Fibroblast of the aortic adventitia (primary cell): ENCODE measurements at regions not wholly inside any gene's neighbourhood (a gene's known extent, or its start where the extent isn't known, plus 50 kb on each side); places are given as distances from the start of the nearest gene placed in this dataset.
"Not testable (repeated sequence)": the region's sequence is repeated elsewhere in the genome, so short reads cannot be mapped to it uniquely, and the experiment has no call there.

Experiments used
- DNase-seq: peaks from one replicate; pipeline ENCODE4 v3.0.0-alpha.2; 2010; ENCODE audit warnings: low read depth
- H3K4me3 ChIP-seq: 2 replicates; pipeline ENCODE4 v1.5.1; 2011; ENCODE audit warnings: low read depth, mild to moderate bottlenecking, control low read depth, low read length, moderate library complexity
- CTCF ChIP-seq: IDR thresholded peaks from 2 replicates; pipeline ENCODE4 v1.5.1; 2011; ENCODE audit warnings: mild to moderate bottlenecking, low read length, control low read depth, inconsistent platforms; ENCODE audit not compliant: insufficient read depth

- TF ChIP-seq CTCF, result no peak
- no peak overlapping the region for H3K4me3 ChIP-seq
- DNase-seq, result no peak
These were observed 1067.7 kb downstream of the PCDH9 start for GRCh38 chr13:66162470-66162869.

GRCh38 chr13:66159511-66159910, 1070.6 kb downstream of the PCDH9 start:
- TF ChIP-seq CTCF, result no peak

GRCh38 chr13:66154976-66155375, 1075.2 kb downstream of the PCDH9 start:
- no peak for TF ChIP-seq CTCF
- no peak overlapping the region for H3K4me3 ChIP-seq
- peak; percentile 53 for DNase-seq

More at GRCh38 chr13:66159511-66159910, 1070.6 kb downstream of the PCDH9 start:
- DNase-seq, result peak; percentile 39
- no peak overlapping the region for H3K4me3 ChIP-seq

GRCh38 chr13:66154354-66154753, 1075.8 kb downstream of the PCDH9 start:
- TF ChIP-seq CTCF, result no peak
- peak; percentile 15 for DNase-seq
- no peak overlapping the region for H3K4me3 ChIP-seq

GRCh38 chr13:66152596-66152995, 1077.5 kb downstream of the PCDH9 start:
- TF ChIP-seq CTCF, result no peak
- no peak overlapping the region for H3K4me3 ChIP-seq
- DNase-seq, result no peak

- not testable (repeated sequence) for H3K4me3 ChIP-seq, DNase-seq
These were observed 1085.8 kb downstream of the PCDH9 start for GRCh38 chr13:66144357-66144756.

- no peak for TF ChIP-seq CTCF
- no peak overlapping the region for H3K4me3 ChIP-seq
- no peak for DNase-seq
These were observed 1090.4 kb downstream of the PCDH9 start for GRCh38 chr13:66139701-66140100.
